HG03097 (cell line): ENCODE measurements at regions not wholly inside any gene's neighbourhood (a gene's known extent, or its start where the extent isn't known, plus 50 kb on each side); places are given as distances from the start of the nearest gene placed in this dataset.
"Not testable (repeated sequence)": the region's sequence is repeated elsewhere in the genome, so short reads cannot be mapped to it uniquely, and the experiment has no call there.

Experiments used
- ATAC-seq: cut with Tn5 transposase; IDR thresholded peaks from one replicate; pipeline ENCODE4 v1.9.1; 2021; ENCODE audit not compliant: unreplicated experiment, low FRiP score

- no peak for ATAC-seq
Observed at GRCh38 chr7:142450206-142450605, 192.3 kb upstream of the PRSS58 start.

- not testable (repeated sequence) for ATAC-seq
Observed at GRCh38 chr7:142448857-142449256, 191.0 kb upstream of the PRSS58 start.

GRCh38 chr7:142447762-142448161 is 189.9 kb upstream of the PRSS58 start:
- ATAC-seq = no peak

- ATAC-seq = no peak
Observed at GRCh38 chr7:142445019-142445686, 187.3 kb upstream of the PRSS58 start.

GRCh38 chr7:142443216-142444010 is 185.6 kb upstream of the PRSS58 start:
- ATAC-seq = no peak

GRCh38 chr7:142442396-142442795 is 184.5 kb upstream of the PRSS58 start:
- ATAC-seq = no peak

- peak; percentile 49 for ATAC-seq
Observed at GRCh38 chr7:142440906-142441411, 183.1 kb upstream of the PRSS58 start.

- no peak for ATAC-seq
Observed at GRCh38 chr7:142440219-142440905, 182.5 kb upstream of the PRSS58 start.

GRCh38 chr7:142439739-142440138 is 181.9 kb upstream of the PRSS58 start:
- ATAC-seq = peak; percentile 70

- no peak for ATAC-seq
Observed at GRCh38 chr7:142438923-142439515, 181.2 kb upstream of the PRSS58 start.

GRCh38 chr7:142438235-142438922 is 180.5 kb upstream of the PRSS58 start:
- ATAC-seq = no peak

- no peak for ATAC-seq
Observed at GRCh38 chr7:142437741-142438140, 179.9 kb upstream of the PRSS58 start.

GRCh38 chr7:142436601-142437000 is 178.7 kb upstream of the PRSS58 start:
- ATAC-seq = no peak

GRCh38 chr7:142435606-142436005 is 177.7 kb upstream of the PRSS58 start:
- not testable (repeated sequence) for ATAC-seq

GRCh38 chr7:142434666-142435167 is 176.9 kb upstream of the PRSS58 start:
- no peak for ATAC-seq

- ATAC-seq = not testable (repeated sequence)
Observed at GRCh38 chr7:142434133-142434532, 176.3 kb upstream of the PRSS58 start.

- ATAC-seq = no peak
Observed at GRCh38 chr7:142432377-142432776, 174.5 kb upstream of the PRSS58 start.

- no peak for ATAC-seq
Observed at GRCh38 chr7:142431491-142431890, 173.6 kb upstream of the PRSS58 start.

GRCh38 chr7:142428094-142428493 is 170.2 kb upstream of the PRSS58 start:
- no peak for ATAC-seq

- no peak for ATAC-seq
Observed at GRCh38 chr7:142425281-142425680, 167.4 kb upstream of the PRSS58 start.
